ENCODE measurements at regions not wholly inside any gene's neighbourhood (a gene's known extent, or its start where the extent isn't known, plus 50 kb on each side); places are given as distances from the start of the nearest gene placed in this dataset.

GRCh38 chr4:123786163-123786915 is 389.7 kb downstream of the SPRY1 start:
- TF ChIP-seq GATA2 (IDR thresholded peaks at IDR 0.05; ENCODE audit: low read depth, low read length) (no peak), GATA3 (IDR thresholded peaks at IDR 0.05; ENCODE audit: low read depth, low read length) (no peak)

- TF ChIP-seq GATA3 (IDR thresholded peaks at IDR 0.05; ENCODE audit: low read depth, low read length) (no peak), GATA2 (IDR thresholded peaks at IDR 0.05; ENCODE audit: low read depth, low read length) (no peak)
Measured at GRCh38 chr4:123786920-123787319, 390.3 kb downstream of the SPRY1 start.

GRCh38 chr4:123787512-123788080 is 391.0 kb downstream of the SPRY1 start:
- no peak for TF ChIP-seq GATA3 (IDR thresholded peaks at IDR 0.05; ENCODE audit: low read depth, low read length)
- no peak for TF ChIP-seq GATA2 (IDR thresholded peaks at IDR 0.05; ENCODE audit: low read depth, low read length)

- TF ChIP-seq GATA2 (IDR thresholded peaks at IDR 0.05; ENCODE audit: low read depth, low read length) (no peak), GATA3 (IDR thresholded peaks at IDR 0.05; ENCODE audit: low read depth, low read length) (no peak)
Measured at GRCh38 chr4:123788577-123788976, 392.0 kb downstream of the SPRY1 start.

GRCh38 chr4:123790681-123791080 is 394.1 kb downstream of the SPRY1 start:
- TF ChIP-seq GATA2 (IDR thresholded peaks at IDR 0.05; ENCODE audit: low read depth, low read length) = no peak
- TF ChIP-seq GATA3 (IDR thresholded peaks at IDR 0.05; ENCODE audit: low read depth, low read length) = no peak

- TF ChIP-seq GATA3 (IDR thresholded peaks at IDR 0.05; ENCODE audit: low read depth, low read length) (no peak), GATA2 (IDR thresholded peaks at IDR 0.05; ENCODE audit: low read depth, low read length) (no peak)
Measured at GRCh38 chr4:123802082-123802645, 405.6 kb downstream of the SPRY1 start.

GRCh38 chr4:123802933-123803332 is 406.3 kb downstream of the SPRY1 start:
- TF ChIP-seq GATA2 (IDR thresholded peaks at IDR 0.05; ENCODE audit: low read depth, low read length) = no peak
- no peak for TF ChIP-seq GATA3 (IDR thresholded peaks at IDR 0.05; ENCODE audit: low read depth, low read length)

- TF ChIP-seq GATA3 (IDR thresholded peaks at IDR 0.05; ENCODE audit: low read depth, low read length) = no peak
Measured at GRCh38 chr4:123804196-123804721, 407.7 kb downstream of the SPRY1 start.

- no peak for TF ChIP-seq GATA2 (IDR thresholded peaks at IDR 0.05; ENCODE audit: low read depth, low read length)
- no peak for TF ChIP-seq GATA3 (IDR thresholded peaks at IDR 0.05; ENCODE audit: low read depth, low read length)
Measured at GRCh38 chr4:123806056-123806455, 409.5 kb downstream of the SPRY1 start.

GRCh38 chr4:123807187-123807586 is 410.6 kb downstream of the SPRY1 start:
- TF ChIP-seq GATA3 (IDR thresholded peaks at IDR 0.05; ENCODE audit: low read depth, low read length) = no peak
- TF ChIP-seq GATA2 (IDR thresholded peaks at IDR 0.05; ENCODE audit: low read depth, low read length) = no peak

GRCh38 chr4:123807866-123808265 is 411.3 kb downstream of the SPRY1 start:
- TF ChIP-seq GATA3 (IDR thresholded peaks at IDR 0.05; ENCODE audit: low read depth, low read length) (no peak), GATA2 (IDR thresholded peaks at IDR 0.05; ENCODE audit: low read depth, low read length) (no peak)

GRCh38 chr4:123809864-123810263 is 413.3 kb downstream of the SPRY1 start:
- TF ChIP-seq GATA2 (IDR thresholded peaks at IDR 0.05; ENCODE audit: low read depth, low read length) (no peak), GATA3 (IDR thresholded peaks at IDR 0.05; ENCODE audit: low read depth, low read length) (no peak)

GRCh38 chr4:123812066-123812390 is 415.4 kb downstream of the SPRY1 start:
- no peak for TF ChIP-seq GATA2 (IDR thresholded peaks at IDR 0.05; ENCODE audit: low read depth, low read length)
- no peak for TF ChIP-seq GATA3 (IDR thresholded peaks at IDR 0.05; ENCODE audit: low read depth, low read length)

- TF ChIP-seq GATA2 (IDR thresholded peaks at IDR 0.05; ENCODE audit: low read depth, low read length) = no peak
- no peak for TF ChIP-seq GATA3 (IDR thresholded peaks at IDR 0.05; ENCODE audit: low read depth, low read length)
Measured at GRCh38 chr4:123813901-123814300, 417.3 kb downstream of the SPRY1 start.

- TF ChIP-seq GATA2 (IDR thresholded peaks at IDR 0.05; ENCODE audit: low read depth, low read length) (no peak), GATA3 (IDR thresholded peaks at IDR 0.05; ENCODE audit: low read depth, low read length) (no peak)
Measured at GRCh38 chr4:123816462-123816861, 419.9 kb downstream of the SPRY1 start.

Data from SH-SY5Y (cell line).